CD4-positive, alpha-beta T cell treated with Interleukin-21 for 1 hour (primary cell): ENCODE measurements at regions not wholly inside any gene's neighbourhood (a gene's known extent, or its start where the extent isn't known, plus 50 kb on each side); places are given as distances from the start of the nearest gene placed in this dataset.

Source experiments
- DNase-seq: peaks from one replicate; pipeline ENCODE4 v3.0.0-alpha.2; 2020

GRCh38 chr18:45231617-45232016 is 383.7 kb upstream of the SLC14A2 start:
- no peak for DNase-seq

GRCh38 chr18:45232061-45232460 is 383.2 kb upstream of the SLC14A2 start:
- DNase-seq: no peak

- DNase-seq: no peak
Measured at GRCh38 chr18:45236676-45237075, 378.6 kb upstream of the SLC14A2 start.

- DNase-seq: no peak
Measured at GRCh38 chr18:45237343-45238098, 377.8 kb upstream of the SLC14A2 start.

- no peak for DNase-seq
Measured at GRCh38 chr18:45241271-45241670, 374.0 kb upstream of the SLC14A2 start.

- DNase-seq: no peak
Measured at GRCh38 chr18:45241982-45242565, 373.2 kb upstream of the SLC14A2 start.

- no peak for DNase-seq
Measured at GRCh38 chr18:45243340-45244110, 371.8 kb upstream of the SLC14A2 start.

GRCh38 chr18:45245091-45245511 is 370.2 kb upstream of the SLC14A2 start:
- no peak for DNase-seq

GRCh38 chr18:45248240-45248903 is 366.9 kb upstream of the SLC14A2 start:
- no peak for DNase-seq

- no peak for DNase-seq
Measured at GRCh38 chr18:45249246-45249661, 366.0 kb upstream of the SLC14A2 start.

GRCh38 chr18:45250479-45250878 is 364.8 kb upstream of the SLC14A2 start:
- no peak for DNase-seq

GRCh38 chr18:45251236-45251635 is 364.0 kb upstream of the SLC14A2 start:
- no peak for DNase-seq

GRCh38 chr18:45252474-45252873 is 362.8 kb upstream of the SLC14A2 start:
- DNase-seq: no peak

GRCh38 chr18:45253056-45253565 is 362.2 kb upstream of the SLC14A2 start:
- DNase-seq: no peak

GRCh38 chr18:45253973-45254708 is 361.1 kb upstream of the SLC14A2 start:
- no peak for DNase-seq

GRCh38 chr18:45254709-45255082 is 360.6 kb upstream of the SLC14A2 start:
- DNase-seq: no peak

- DNase-seq: no peak
Measured at GRCh38 chr18:45255197-45255890, 359.9 kb upstream of the SLC14A2 start.

GRCh38 chr18:45260125-45260524 is 355.2 kb upstream of the SLC14A2 start:
- DNase-seq: no peak

GRCh38 chr18:45266023-45266422 is 349.3 kb upstream of the SLC14A2 start:
- DNase-seq: no peak

- no peak for DNase-seq
Measured at GRCh38 chr18:45267622-45268021, 347.7 kb upstream of the SLC14A2 start.

- no peak for DNase-seq
Measured at GRCh38 chr18:45268583-45268982, 346.7 kb upstream of the SLC14A2 start.

- no peak for DNase-seq
Measured at GRCh38 chr18:45270289-45270771, 344.9 kb upstream of the SLC14A2 start.
